Uterus (tissue), 3 donors: ENCODE measurements at regions not wholly inside any gene's neighbourhood (a gene's known extent, or its start where the extent isn't known, plus 50 kb on each side); places are given as distances from the start of the nearest gene placed in this dataset.

Source experiments
- DNase-seq, 2 donors: peaks; one replicate each; pipeline ENCODE4 v3.0.0-alpha.2; 2019 to 2020
- H3K27ac ChIP-seq, 2 donors: fragments of 200-600 bp; sonication (generic); 1 replicate in 1 of 2; 2 replicates in 1 of 2; pipeline ENCODE4 v1.5.1; 2016 to 2018
- H3K27me3 ChIP-seq, 2 donors: fragments of 200-600 bp; sonication (generic); one replicate each; pipeline ENCODE4 v1.5.1; 2018 to 2019; ENCODE audit warnings: control low read depth in 1 of 2
- H3K36me3 ChIP-seq, 2 donors: fragments of 200-600 bp; sonication (generic); one replicate each; pipeline ENCODE4 v1.5.1; 2019; ENCODE audit warnings: control low read depth in 1 of 2
- H3K4me1 ChIP-seq, 2 donors: fragments of 200-600 bp; sonication (generic); one replicate each; pipeline ENCODE4 v1.5.1; 2018 to 2019; ENCODE audit warnings: control low read depth in 1 of 2
- H3K4me3 ChIP-seq, 2 donors: fragments of 200-600 bp; sonication (generic); 1 replicate in 1 of 2; 2 replicates in 1 of 2; pipeline ENCODE4 v1.5.1; 2018 to 2019; ENCODE audit warnings: mild to moderate bottlenecking in 1 of 2
- H3K9me3 ChIP-seq, 2 donors: fragments of 200-600 bp; sonication (generic); one replicate each; pipeline ENCODE4 v1.5.1; 2019; ENCODE audit warnings: control low read depth in 1 of 2
- POLR2A ChIP-seq, 2 donors: fragments of 450-650 bp; IDR thresholded peaks; one replicate each; pipeline ENCODE4 v1.6.1; 2016; ENCODE audit warnings: antibody characterized with exemption in 2 of 2, mild to moderate bottlenecking in 1 of 2, moderate library complexity in 1 of 2
- intact Hi-C: fragments of 100-400 bp; cut with DNase I; formaldehyde crosslinking; loops from one replicate; pipeline ENCODE4 v1.15.1; 2023; ENCODE audit warnings: low total_unique reads
- TF ChIP-seq, protein P1 (sequence below), 4 experiments: fragments of 200-600 bp in 2 of 4; fragments of 450-650 bp in 2 of 4; sonication (generic) in 2 of 4; IDR thresholded peaks; one replicate each; pipeline ENCODE4 v1.5.1; 2016 to 2019; ENCODE audit warnings: antibody characterized with exemption in 4 of 4, mild to moderate bottlenecking in 2 of 4, moderate library complexity in 1 of 4
- donor health status: DM: yes; HTN: yes; CAD: no.

GRCh38 chr3:18124501-18124900, 300.6 kb downstream of the SATB1 start:
- DNase-seq, result no peak
- H3K4me1 ChIP-seq, result no peaks in the 10 kb centered on the region
- no peak overlapping the region for H3K4me3 ChIP-seq
- no peaks in the 10 kb centered on the region for H3K9me3 ChIP-seq
- H3K36me3 ChIP-seq, result no peaks in the 10 kb centered on the region
- H3K27ac ChIP-seq, result no peak overlapping the region
- intact Hi-C loops, result no loop called here
- TF ChIP-seq POLR2A (IDR thresholded peaks at IDR 0.05), result no peak
- TF ChIP-seq, protein P1, sequence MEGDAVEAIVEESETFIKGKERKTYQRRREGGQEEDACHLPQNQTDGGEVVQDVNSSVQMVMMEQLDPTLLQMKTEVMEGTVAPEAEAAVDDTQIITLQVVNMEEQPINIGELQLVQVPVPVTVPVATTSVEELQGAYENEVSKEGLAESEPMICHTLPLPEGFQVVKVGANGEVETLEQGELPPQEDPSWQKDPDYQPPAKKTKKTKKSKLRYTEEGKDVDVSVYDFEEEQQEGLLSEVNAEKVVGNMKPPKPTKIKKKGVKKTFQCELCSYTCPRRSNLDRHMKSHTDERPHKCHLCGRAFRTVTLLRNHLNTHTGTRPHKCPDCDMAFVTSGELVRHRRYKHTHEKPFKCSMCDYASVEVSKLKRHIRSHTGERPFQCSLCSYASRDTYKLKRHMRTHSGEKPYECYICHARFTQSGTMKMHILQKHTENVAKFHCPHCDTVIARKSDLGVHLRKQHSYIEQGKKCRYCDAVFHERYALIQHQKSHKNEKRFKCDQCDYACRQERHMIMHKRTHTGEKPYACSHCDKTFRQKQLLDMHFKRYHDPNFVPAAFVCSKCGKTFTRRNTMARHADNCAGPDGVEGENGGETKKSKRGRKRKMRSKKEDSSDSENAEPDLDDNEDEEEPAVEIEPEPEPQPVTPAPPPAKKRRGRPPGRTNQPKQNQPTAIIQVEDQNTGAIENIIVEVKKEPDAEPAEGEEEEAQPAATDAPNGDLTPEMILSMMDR (IDR thresholded peaks at IDR 0.05), result no peak
- no peaks in the 10 kb centered on the region for H3K27me3 ChIP-seq

- TF ChIP-seq, protein P1 (IDR thresholded peaks at IDR 0.05), result no peak
- TF ChIP-seq POLR2A (IDR thresholded peaks at IDR 0.05), result no peak
- Histone ChIP-seq H3K4me1 (no peaks in the 10 kb centered on the region), H3K36me3 (no peaks in the 10 kb centered on the region), H3K9me3 (no peaks in the 10 kb centered on the region), H3K27ac (no peak overlapping the region), H3K27me3 (no peaks in the 10 kb centered on the region), H3K4me3 (no peak overlapping the region)
- intact Hi-C loops, result no loop called here
- no peak for DNase-seq
These were observed 302.9 kb downstream of the SATB1 start for GRCh38 chr3:18122264-18122663.

GRCh38 chr3:18121020-18121419, 304.1 kb downstream of the SATB1 start:
- H3K27ac ChIP-seq, result no peak overlapping the region
- intact Hi-C loops, result no loop called here
- H3K4me1 ChIP-seq, result no peaks in the 10 kb centered on the region
- no peak for DNase-seq
- TF ChIP-seq POLR2A (IDR thresholded peaks at IDR 0.05), result no peak
- TF ChIP-seq, protein P1 (IDR thresholded peaks at IDR 0.05), result no peak
- H3K9me3 ChIP-seq, result no peaks in the 10 kb centered on the region
- no peak overlapping the region for H3K4me3 ChIP-seq
- H3K27me3 ChIP-seq, result no peaks in the 10 kb centered on the region
- no peaks in the 10 kb centered on the region for H3K36me3 ChIP-seq

DNA sequence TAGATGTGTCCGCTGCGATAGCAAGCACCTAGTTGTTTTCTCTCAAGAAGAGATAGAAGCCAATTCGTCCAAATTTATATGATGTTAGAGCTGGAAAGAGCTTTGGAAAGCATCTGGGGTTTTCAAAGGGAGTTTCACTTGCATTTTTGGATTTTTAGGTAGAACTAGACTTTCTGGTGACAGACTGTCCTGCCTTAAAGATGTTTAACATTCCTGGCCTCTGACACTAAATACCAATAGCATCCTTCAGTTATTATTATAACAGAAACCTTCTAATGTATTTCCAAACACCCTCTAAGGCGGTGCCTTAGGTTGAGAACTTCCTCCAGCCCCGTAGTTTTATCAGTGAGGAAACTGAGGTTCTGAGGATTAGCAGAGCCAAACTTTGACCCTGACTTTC, 305.3 kb downstream of the SATB1 start:
- intact Hi-C loops, result no loop called here
- Histone ChIP-seq H3K9me3 (no peaks in the 10 kb centered on the region), H3K4me1 (no peaks in the 10 kb centered on the region), H3K4me3 (no peak overlapping the region), H3K27me3 (no peaks in the 10 kb centered on the region), H3K36me3 (no peaks in the 10 kb centered on the region), H3K27ac (no peak overlapping the region)
- TF ChIP-seq, protein P1 (IDR thresholded peaks at IDR 0.05), result no peak
- no peak for TF ChIP-seq POLR2A (IDR thresholded peaks at IDR 0.05)
- DNase-seq, result no peak

- H3K4me1 ChIP-seq, result no peaks in the 10 kb centered on the region
- no peak overlapping the region for H3K4me3 ChIP-seq
- H3K27ac ChIP-seq, result no peak overlapping the region
- DNase-seq, result no peak
- no peaks in the 10 kb centered on the region for H3K27me3 ChIP-seq
- H3K9me3 ChIP-seq, result no peaks in the 10 kb centered on the region
- intact Hi-C loops, result no loop called here
- H3K36me3 ChIP-seq, result no peaks in the 10 kb centered on the region
- TF ChIP-seq, protein P1 (IDR thresholded peaks at IDR 0.05), result no peak
- no peak for TF ChIP-seq POLR2A (IDR thresholded peaks at IDR 0.05)
These were observed 310.2 kb downstream of the SATB1 start for GRCh38 chr3:18114894-18115293.
